Activated CD8-positive, alpha-beta T cell treated with anti-CD3 and anti-CD28 coated beads for 36 hours (primary cell): ENCODE measurements at regions not wholly inside any gene's neighbourhood (a gene's known extent, or its start where the extent isn't known, plus 50 kb on each side); places are given as distances from the start of the nearest gene placed in this dataset.

Experiments
- ATAC-seq: fragments of 200-7000 bp; cut with Tn5 transposase; one replicate; pipeline ENCODE4 v1.10.0; 2021; ENCODE audit warnings: mild to moderate bottlenecking, moderate library complexity
- CTCF ChIA-PET: fragments of 350-600 bp; sonication (Branson Sonifier 250); formaldehyde crosslinking; loops from one replicate; lab custom pipeline; 2021; ENCODE audit warnings: antibody characterized with exemption; lab: Charles Lee
- POLR2A ChIA-PET: fragments of 350-600 bp; sonication (Branson Sonifier 250); formaldehyde crosslinking; loops from one replicate; lab custom pipeline; 2021; ENCODE audit warnings: antibody characterized with exemption; lab: Charles Lee
- DNase-seq: peaks from one replicate; pipeline ENCODE4 v3.0.0-alpha.2; 2020
- H3K27ac Mint-ChIP-seq: one replicate; pipeline ENCODE4 v1.8.0; 2021; ENCODE audit warnings: mild to moderate bottlenecking, mixed read lengths
- H3K27me3 Mint-ChIP-seq: one replicate; pipeline ENCODE4 v1.8.0; 2021; ENCODE audit warnings: mixed read lengths
- H3K36me3 Mint-ChIP-seq: one replicate; pipeline ENCODE4 v1.8.0; 2021; ENCODE audit warnings: low read depth, mixed read lengths
- H3K4me1 Mint-ChIP-seq: one replicate; pipeline ENCODE4 v1.8.0; 2021; ENCODE audit warnings: low read depth, mixed read lengths
- H3K4me3 Mint-ChIP-seq: one replicate; pipeline ENCODE4 v1.8.0; 2021; ENCODE audit warnings: mild to moderate bottlenecking, moderate library complexity, mixed read lengths
- H3K9me3 Mint-ChIP-seq: one replicate; pipeline ENCODE4 v1.8.0; 2021; ENCODE audit warnings: mixed read lengths
- intact Hi-C: fragments of 100-400 bp; cut with micrococcal nuclease; formaldehyde crosslinking; loops from one replicate; pipeline ENCODE4 v1.10.0; 2022
- TF ChIP-seq, protein P1 (sequence below): fragments of 200-600 bp; IDR thresholded peaks from one replicate; pipeline ENCODE4 v1.8.0; 2022; ENCODE audit warnings: antibody characterized with exemption, mild to moderate bottlenecking

- ChIA-PET POLR2A (no interaction called here), CTCF (no interaction called here)
- no peak overlapping the region for H3K27ac Mint-ChIP-seq
- TF ChIP-seq, protein P1, sequence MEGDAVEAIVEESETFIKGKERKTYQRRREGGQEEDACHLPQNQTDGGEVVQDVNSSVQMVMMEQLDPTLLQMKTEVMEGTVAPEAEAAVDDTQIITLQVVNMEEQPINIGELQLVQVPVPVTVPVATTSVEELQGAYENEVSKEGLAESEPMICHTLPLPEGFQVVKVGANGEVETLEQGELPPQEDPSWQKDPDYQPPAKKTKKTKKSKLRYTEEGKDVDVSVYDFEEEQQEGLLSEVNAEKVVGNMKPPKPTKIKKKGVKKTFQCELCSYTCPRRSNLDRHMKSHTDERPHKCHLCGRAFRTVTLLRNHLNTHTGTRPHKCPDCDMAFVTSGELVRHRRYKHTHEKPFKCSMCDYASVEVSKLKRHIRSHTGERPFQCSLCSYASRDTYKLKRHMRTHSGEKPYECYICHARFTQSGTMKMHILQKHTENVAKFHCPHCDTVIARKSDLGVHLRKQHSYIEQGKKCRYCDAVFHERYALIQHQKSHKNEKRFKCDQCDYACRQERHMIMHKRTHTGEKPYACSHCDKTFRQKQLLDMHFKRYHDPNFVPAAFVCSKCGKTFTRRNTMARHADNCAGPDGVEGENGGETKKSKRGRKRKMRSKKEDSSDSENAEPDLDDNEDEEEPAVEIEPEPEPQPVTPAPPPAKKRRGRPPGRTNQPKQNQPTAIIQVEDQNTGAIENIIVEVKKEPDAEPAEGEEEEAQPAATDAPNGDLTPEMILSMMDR, result no peak
- intact Hi-C loops, result no loop called here
- H3K4me1 Mint-ChIP-seq, result no peaks in the 10 kb centered on the region
- DNase-seq, result no peak
- H3K36me3 Mint-ChIP-seq, result no peaks in the 10 kb centered on the region
- H3K4me3 Mint-ChIP-seq, result no peak overlapping the region
- H3K27me3 Mint-ChIP-seq, result no peaks in the 10 kb centered on the region
- ATAC-seq, result no peak
- peaks cover 4% of the 10 kb centered on the region for H3K9me3 Mint-ChIP-seq
These were observed 285.6 kb downstream of the GRIN2B start for GRCh38 chr12:13695781-13696180.

DNA sequence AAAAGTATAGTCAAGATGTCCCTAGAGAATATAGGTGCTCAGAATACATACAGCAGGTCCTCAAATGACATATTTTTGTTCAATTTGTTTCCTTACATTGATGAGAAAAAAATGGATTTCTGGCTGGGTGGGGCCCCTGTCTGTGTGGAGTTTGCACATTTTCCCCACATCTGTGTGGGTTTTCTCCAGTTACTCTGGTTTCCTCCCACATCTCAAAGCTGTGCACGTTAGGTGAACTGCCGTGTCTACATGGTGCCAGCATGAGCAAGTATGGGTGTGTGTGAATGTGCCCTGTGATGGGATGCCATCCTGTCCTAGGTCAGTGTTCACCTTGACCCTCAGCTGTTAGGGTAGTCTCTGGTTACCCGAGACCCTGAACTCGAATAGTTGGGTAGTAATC is 289.1 kb downstream of the GRIN2B start:
- Mint-ChIP-seq H3K27me3 (no peaks in the 10 kb centered on the region), H3K36me3 (no peaks in the 10 kb centered on the region), H3K9me3 (peaks cover 4% of the 10 kb centered on the region), H3K4me3 (no peak overlapping the region), H3K27ac (no peak overlapping the region), H3K4me1 (no peaks in the 10 kb centered on the region)
- intact Hi-C loops, result no loop called here
- ATAC-seq (no peak), DNase-seq (no peak)
- TF ChIP-seq, protein P1, result no peak
- CTCF ChIA-PET, result no interaction called here
- POLR2A ChIA-PET, result interaction anchor here (0.6 kb wide), 1 partner anchor 241 kb away, joined by 3 read pairs; no protein-coding TSS in a partner anchor

GRCh38 chr12:13691598-13691997 is 289.8 kb downstream of the GRIN2B start:
- TF ChIP-seq, protein P1, result no peak
- POLR2A ChIA-PET, result interaction anchor here (0.6 kb wide), 1 partner anchor 242 kb away, joined by 3 read pairs; no protein-coding TSS in a partner anchor
- no peak overlapping the region for H3K4me3 Mint-ChIP-seq
- intact Hi-C loops, result no loop called here
- CTCF ChIA-PET, result no interaction called here
- ATAC-seq (no peak), DNase-seq (no peak)
- H3K9me3 Mint-ChIP-seq, result peaks cover 4% of the 10 kb centered on the region
- H3K27ac Mint-ChIP-seq, result no peak overlapping the region
- no peaks in the 10 kb centered on the region for H3K36me3 Mint-ChIP-seq
- no peaks in the 10 kb centered on the region for H3K4me1 Mint-ChIP-seq
- no peaks in the 10 kb centered on the region for H3K27me3 Mint-ChIP-seq

GRCh38 chr12:13687633-13688032 is 293.8 kb downstream of the GRIN2B start:
- ChIA-PET CTCF (no interaction called here), POLR2A (no interaction called here)
- intact Hi-C loops, result no loop called here
- no peaks in the 10 kb centered on the region for H3K9me3 Mint-ChIP-seq
- ATAC-seq (no peak), DNase-seq (no peak)
- peaks cover 3% of the 10 kb centered on the region for H3K27me3 Mint-ChIP-seq
- H3K4me3 Mint-ChIP-seq, result no peak overlapping the region
- TF ChIP-seq, protein P1, result no peak
- H3K4me1 Mint-ChIP-seq, result no peaks in the 10 kb centered on the region
- no peak overlapping the region for H3K27ac Mint-ChIP-seq
- H3K36me3 Mint-ChIP-seq, result no peaks in the 10 kb centered on the region

- DNase-seq (no peak), ATAC-seq (no peak)
- Mint-ChIP-seq H3K36me3 (no peaks in the 10 kb centered on the region), H3K4me3 (no peak overlapping the region), H3K27me3 (peaks cover 3% of the 10 kb centered on the region), H3K9me3 (no peaks in the 10 kb centered on the region), H3K4me1 (no peaks in the 10 kb centered on the region), H3K27ac (no peak overlapping the region)
- intact Hi-C loops, result no loop called here
- TF ChIP-seq, protein P1, result no peak
- POLR2A ChIA-PET, result interaction anchor here (0.6 kb wide), 1 partner anchor 23 kb away, joined by 3 read pairs; no protein-coding TSS in a partner anchor
- CTCF ChIA-PET, result no interaction called here
These were observed 295.1 kb downstream of the GRIN2B start for GRCh38 chr12:13686260-13686659.
